CD14-positive monocyte (primary cell): ENCODE measurements at regions not wholly inside any gene's neighbourhood (a gene's known extent, or its start where the extent isn't known, plus 50 kb on each side); places are given as distances from the start of the nearest gene placed in this dataset.

Source experiments
- DNase-seq, 3 donors: peaks; one replicate each; pipeline ENCODE4 v3.0.0-alpha.2; 2011 to 2022
- H2AFZ ChIP-seq: 2 replicates; pipeline ENCODE4 v1.6.0; 2012; ENCODE audit warnings: mild to moderate bottlenecking, low read depth, low read length, inconsistent platforms; ENCODE audit not compliant: insufficient read depth, poor library complexity, severe bottlenecking
- H3K27ac ChIP-seq, 2 donors: 1 replicate in 1 of 2; 2 replicates in 1 of 2; pipeline ENCODE4 v1.5.1; 2012 to 2013; ENCODE audit warnings: low read length in 2 of 2, control low read depth in 1 of 2, inconsistent platforms in 1 of 2, low read depth in 1 of 2, mild to moderate bottlenecking in 1 of 2
- H3K27me3 ChIP-seq, 2 donors: one replicate each; pipeline versions ENCODE4 v1.6.0 to v1.6.1; 2011 to 2013; ENCODE audit warnings: low read length in 2 of 2; ENCODE audit not compliant: control insufficient read depth in 2 of 2, insufficient read depth in 2 of 2
- H3K36me3 ChIP-seq, 2 donors: replicated peaks in 1 of 2; 1 replicate in 1 of 2; 2 replicates in 1 of 2; pipeline versions ENCODE4 v1.5.1 to v1.6.1; 2012 to 2013; ENCODE audit warnings: low read length in 2 of 2, control low read depth in 1 of 2, inconsistent platforms in 1 of 2, mild to moderate bottlenecking in 1 of 2; ENCODE audit not compliant: insufficient read depth in 2 of 2, control insufficient read depth in 1 of 2
- H3K4me1 ChIP-seq, 2 donors: 1 replicate in 1 of 2; 2 replicates in 1 of 2; pipeline versions ENCODE4 v1.5.1 to v1.6.1; 2012 to 2013; ENCODE audit warnings: low read length in 2 of 2, control low read depth in 1 of 2, inconsistent platforms in 1 of 2, mild to moderate bottlenecking in 1 of 2, moderate library complexity in 1 of 2; ENCODE audit not compliant: insufficient read depth in 2 of 2, control insufficient read depth in 1 of 2
- H3K4me2 ChIP-seq: replicated peaks from 2 replicates; pipeline ENCODE3; 2012; ENCODE audit warnings: low read length, moderate library complexity, mild to moderate bottlenecking; ENCODE audit not compliant: poor library complexity, severe bottlenecking; ENCODE audit errors: extremely low read depth
- H3K4me3 ChIP-seq, 3 experiments: fragments of 200-600 bp in 1 of 3; sonication (generic) in 1 of 3; replicated peaks in 1 of 3; 1 replicate in 2 of 3; 2 replicates in 1 of 3; pipeline ENCODE4 v1.5.1; 2011 to 2013; ENCODE audit warnings: low read length in 3 of 3, mild to moderate bottlenecking in 3 of 3, control low read depth in 2 of 3, low read depth in 2 of 3, inconsistent platforms in 1 of 3, moderate library complexity in 1 of 3
- H3K79me2 ChIP-seq: 2 replicates; pipeline ENCODE4 v1.6.0; 2012; ENCODE audit warnings: mild to moderate bottlenecking, control low read depth, inconsistent platforms, low read length, moderate library complexity; ENCODE audit not compliant: insufficient read depth
- H3K9ac ChIP-seq: 2 replicates; pipeline ENCODE4 v1.6.0; 2017; ENCODE audit warnings: low read length, mild to moderate bottlenecking; ENCODE audit not compliant: insufficient read depth, poor library complexity, severe bottlenecking
- H3K9me3 ChIP-seq, 2 donors: replicated peaks in 1 of 2; 1 replicate in 1 of 2; 2 replicates in 1 of 2; pipeline versions ENCODE4 v1.5.1 to v1.6.1; 2012 to 2013; ENCODE audit warnings: low read length in 2 of 2, control low read depth in 1 of 2; ENCODE audit not compliant: control insufficient read depth in 1 of 2, insufficient read depth in 1 of 2
- H4K20me1 ChIP-seq: 2 replicates; pipeline ENCODE4 v1.6.0; 2012; ENCODE audit warnings: mild to moderate bottlenecking, low read length, control low read depth, moderate library complexity; ENCODE audit not compliant: insufficient read depth
- H3K27ac Mint-ChIP-seq, 7 donors: one replicate each; pipeline ENCODE4 v1.8.0; 2020; ENCODE audit warnings: mild to moderate bottlenecking in 7 of 7, mixed read lengths in 7 of 7, moderate library complexity in 6 of 7, inconsistent platforms in 2 of 7
- H3K27me3 Mint-ChIP-seq, 3 donors: one replicate each; pipeline ENCODE4 v1.8.0; 2021 to 2022; ENCODE audit warnings: low read depth in 3 of 3, mild to moderate bottlenecking in 3 of 3, mixed read lengths in 3 of 3, moderate library complexity in 3 of 3, inconsistent platforms in 1 of 3
- H3K36me3 Mint-ChIP-seq, 2 donors: one replicate each; pipeline ENCODE4 v1.8.0; 2020; ENCODE audit warnings: mixed read lengths in 2 of 2, inconsistent platforms in 1 of 2, mild to moderate bottlenecking in 1 of 2
- H3K4me1 Mint-ChIP-seq: one replicate; pipeline ENCODE4 v1.8.0; 2020; ENCODE audit warnings: mild to moderate bottlenecking, mixed read lengths
- H3K4me3 Mint-ChIP-seq, 2 donors: one replicate each; pipeline ENCODE4 v1.8.0; 2020; ENCODE audit warnings: mild to moderate bottlenecking in 2 of 2, mixed read lengths in 2 of 2, moderate library complexity in 1 of 2
- H3K9me3 Mint-ChIP-seq, 7 donors: one replicate each; pipeline ENCODE4 v1.8.0; 2020 to 2022; ENCODE audit warnings: mixed read lengths in 7 of 7, mild to moderate bottlenecking in 6 of 7, moderate library complexity in 6 of 7, inconsistent platforms in 2 of 7
- WGBS: methylation state at CpG from one replicate; pipeline ENCODE4 v1.1.5; 2013; ENCODE audit warnings: missing lambda C conversion rate; ENCODE audit not compliant: insufficient coverage; 5-methylcytosine and 5-hydroxymethylcytosine counted together
- intact Hi-C, 2 donors: fragments of 100-400 bp; cut with micrococcal nuclease; formaldehyde crosslinking; loops; one replicate each; pipeline versions ENCODE4 v1.15.0 to v1.15.1; 2023
- TF ChIP-seq, protein P1 (sequence below): fragments of 200-600 bp; IDR thresholded peaks from one replicate; pipeline ENCODE4 v1.8.0; 2022; ENCODE audit warnings: antibody characterized with exemption, mild to moderate bottlenecking

DNA sequence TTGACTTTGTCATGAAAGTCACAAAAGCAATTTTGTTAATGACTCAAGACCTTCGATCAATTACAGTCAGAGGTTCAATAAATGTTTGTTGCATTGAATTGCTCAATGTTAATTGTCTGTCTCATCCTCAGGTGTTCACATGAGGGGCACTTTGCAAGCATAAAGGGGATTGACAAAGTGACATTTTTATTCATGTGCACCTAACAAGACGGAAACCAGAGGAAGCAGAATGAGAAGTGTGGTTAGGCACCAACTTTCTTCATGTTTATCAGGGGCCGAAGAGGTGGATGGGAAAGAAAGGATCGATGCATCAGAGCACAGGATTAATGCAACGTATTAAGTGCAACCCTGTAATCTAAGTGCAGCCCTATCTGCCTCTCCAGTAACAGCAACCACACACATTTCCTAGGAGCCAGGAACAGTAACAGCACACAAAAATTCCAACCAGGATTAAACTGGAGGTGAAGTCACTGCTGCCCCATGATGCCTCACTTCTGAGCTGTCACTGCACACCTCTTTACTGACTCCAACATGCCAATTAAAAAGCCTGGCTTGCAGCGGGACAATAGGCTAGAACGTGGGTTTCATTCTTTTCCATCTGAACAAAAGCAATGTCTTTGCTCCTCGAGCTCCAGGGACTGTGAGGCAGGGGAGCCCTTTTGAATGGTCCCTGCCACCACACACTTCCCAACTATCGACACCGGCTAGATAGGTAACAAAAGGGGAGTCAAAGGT, 262.7 kb downstream of the CD83 start:
- Histone ChIP-seq H3K9me3 (no peaks in the 10 kb centered on the region), H3K9ac (no peak overlapping the region), H3K27me3 (no peaks in the 10 kb centered on the region), H3K36me3 (no peaks in the 10 kb centered on the region), H3K27ac (no peak overlapping the region), H3K4me1 (peaks cover 33 to 36% of the 10 kb centered on the region in 2 donors), H2AFZ (no peak overlapping the region), H3K4me3 (no peak overlapping the region), H4K20me1 (no peaks in the 10 kb centered on the region), H3K79me2 (no peaks in the 10 kb centered on the region), H3K4me2 (no peak overlapping the region)
- Mint-ChIP-seq H3K27me3 (no peaks in the 10 kb centered on the region), H3K4me3 (no peak overlapping the region), H3K36me3 (no peaks in the 10 kb centered on the region), H3K4me1 (peaks cover 45% of the 10 kb centered on the region), H3K9me3 (peaks cover 0 to 5% (median 0%) of the 10 kb centered on the region in 7 donors), H3K27ac (no peak overlapping the region)
- DNase-seq, result no peak
- TF ChIP-seq, protein P1, sequence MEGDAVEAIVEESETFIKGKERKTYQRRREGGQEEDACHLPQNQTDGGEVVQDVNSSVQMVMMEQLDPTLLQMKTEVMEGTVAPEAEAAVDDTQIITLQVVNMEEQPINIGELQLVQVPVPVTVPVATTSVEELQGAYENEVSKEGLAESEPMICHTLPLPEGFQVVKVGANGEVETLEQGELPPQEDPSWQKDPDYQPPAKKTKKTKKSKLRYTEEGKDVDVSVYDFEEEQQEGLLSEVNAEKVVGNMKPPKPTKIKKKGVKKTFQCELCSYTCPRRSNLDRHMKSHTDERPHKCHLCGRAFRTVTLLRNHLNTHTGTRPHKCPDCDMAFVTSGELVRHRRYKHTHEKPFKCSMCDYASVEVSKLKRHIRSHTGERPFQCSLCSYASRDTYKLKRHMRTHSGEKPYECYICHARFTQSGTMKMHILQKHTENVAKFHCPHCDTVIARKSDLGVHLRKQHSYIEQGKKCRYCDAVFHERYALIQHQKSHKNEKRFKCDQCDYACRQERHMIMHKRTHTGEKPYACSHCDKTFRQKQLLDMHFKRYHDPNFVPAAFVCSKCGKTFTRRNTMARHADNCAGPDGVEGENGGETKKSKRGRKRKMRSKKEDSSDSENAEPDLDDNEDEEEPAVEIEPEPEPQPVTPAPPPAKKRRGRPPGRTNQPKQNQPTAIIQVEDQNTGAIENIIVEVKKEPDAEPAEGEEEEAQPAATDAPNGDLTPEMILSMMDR, result no peak
- 52% methylated on average over 6 of the region's 10 CpGs for WGBS
- intact Hi-C loops, result no loop called here

DNA sequence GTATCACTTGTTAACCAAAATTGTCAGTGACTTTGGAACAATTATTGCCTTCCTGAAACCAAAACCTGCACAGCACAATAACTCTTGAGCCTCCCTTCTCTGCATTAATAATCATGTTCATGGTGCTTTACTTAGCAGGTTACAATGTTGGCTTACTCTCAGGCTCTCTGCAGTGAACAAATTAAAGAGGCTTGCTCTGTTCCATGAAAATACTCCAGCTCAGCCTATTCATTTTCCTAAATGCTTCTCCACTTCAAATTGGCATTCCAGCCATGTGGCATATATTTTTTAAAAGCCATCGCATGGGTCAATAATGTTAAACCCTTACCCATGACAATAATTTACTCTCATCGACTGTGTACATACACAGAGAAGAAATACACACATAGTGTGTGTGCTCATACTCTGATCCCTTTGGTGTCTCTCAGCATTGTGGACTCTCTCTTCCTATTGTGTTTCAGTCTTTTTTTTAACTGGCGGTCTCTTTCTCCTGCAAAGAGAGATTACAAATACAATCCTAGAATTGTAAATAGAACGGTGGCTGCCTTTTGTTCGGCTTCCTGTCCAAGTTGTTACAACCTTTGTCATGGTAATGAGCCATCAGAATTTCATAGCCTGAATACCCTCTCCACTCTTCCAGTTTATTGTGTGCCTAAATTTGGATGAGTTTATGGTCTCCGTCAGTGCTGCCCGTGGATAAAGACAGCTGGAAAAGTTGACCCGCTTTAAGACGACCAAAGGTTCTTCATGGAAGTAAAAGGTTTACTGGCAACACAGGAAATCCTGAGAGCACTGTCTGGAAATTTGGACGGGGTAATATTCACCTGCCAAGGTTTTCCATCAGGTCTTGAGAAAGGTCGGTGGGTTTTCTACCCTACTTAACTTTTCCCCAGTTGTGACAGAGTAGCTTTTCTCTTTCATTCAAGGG, 263.6 kb downstream of the CD83 start:
- Histone ChIP-seq H3K9ac (no peak overlapping the region), H3K27ac (no peak overlapping the region), H3K4me2 (no peak overlapping the region), H3K36me3 (no peaks in the 10 kb centered on the region), H3K4me3 (no peak overlapping the region), H3K27me3 (no peaks in the 10 kb centered on the region), H3K79me2 (no peaks in the 10 kb centered on the region), H2AFZ (no peak overlapping the region), H3K4me1 (peaks cover 26 to 31% of the 10 kb centered on the region in 2 donors), H3K9me3 (no peaks in the 10 kb centered on the region), H4K20me1 (no peaks in the 10 kb centered on the region)
- Mint-ChIP-seq H3K4me3 (no peak overlapping the region), H3K9me3 (peaks cover 0 to 5% (median 2%) of the 10 kb centered on the region in 7 donors), H3K27ac (no peak overlapping the region), H3K27me3 (peaks cover 0 to 2% (median 0%) of the 10 kb centered on the region in 3 donors), H3K4me1 (peaks cover 41% of the 10 kb centered on the region), H3K36me3 (no peaks in the 10 kb centered on the region)
- intact Hi-C loops, result no loop called here
- no peak for DNase-seq
- TF ChIP-seq, protein P1, result no peak
- 87% methylated on average over 5 of the region's 11 CpGs for WGBS
